ENCODE measurements at regions not wholly inside any gene's neighbourhood (a gene's known extent, or its start where the extent isn't known, plus 50 kb on each side); places are given as distances from the start of the nearest gene placed in this dataset.

GRCh38 chr2:51301381-51301780, 269.4 kb upstream of the NRXN1 start:
- Histone ChIP-seq H3K4me3 (no peak overlapping the region), H3K36me3 (no peaks in the 10 kb centered on the region), H3K27me3 (no peaks in the 10 kb centered on the region), H3K9me3 (peaks cover 0 to 3% of the 10 kb centered on the region in 2 donors), H3K4me1 (no peaks in the 10 kb centered on the region), H3K27ac (no peak overlapping the region)
- no peak for TF ChIP-seq CTCF (IDR thresholded peaks at IDR 0.05)
- intact Hi-C loops (cut with DNase I) = no loop called here
- no peak for DNase-seq
- no peak for ATAC-seq

DNA sequence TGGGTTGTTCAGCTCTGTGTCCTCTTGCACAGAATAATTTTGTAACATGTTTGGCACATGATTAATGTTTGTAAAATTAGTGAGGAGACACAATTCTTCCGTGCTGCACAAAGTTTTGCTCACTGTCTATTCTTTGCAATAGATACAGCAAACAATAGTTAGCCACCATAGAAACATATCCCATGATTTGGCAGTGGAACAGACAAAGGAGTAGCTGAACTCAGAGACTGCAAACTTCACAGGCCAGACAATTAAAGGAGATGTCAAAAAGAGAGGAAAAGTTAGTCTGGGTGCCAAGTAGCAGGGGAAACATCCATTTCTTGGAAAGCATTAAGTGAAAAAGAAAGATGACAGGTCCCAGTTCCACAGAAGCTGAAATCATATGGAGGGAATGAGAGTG, 267.4 kb upstream of the NRXN1 start:
- peaks cover 0 to 3% of the 10 kb centered on the region in 2 donors for H3K9me3 ChIP-seq
- no peaks in the 10 kb centered on the region for H3K27me3 ChIP-seq
- no peak for ATAC-seq
- no peak for TF ChIP-seq CTCF (IDR thresholded peaks at IDR 0.05)
- intact Hi-C loops (cut with DNase I) = no loop called here
- no peak for DNase-seq
- H3K36me3 ChIP-seq = no peaks in the 10 kb centered on the region
- no peaks in the 10 kb centered on the region for H3K4me1 ChIP-seq
- H3K27ac ChIP-seq = no peak overlapping the region
- no peak overlapping the region for H3K4me3 ChIP-seq

- peaks cover 0 to 2% of the 10 kb centered on the region in 2 donors for H3K9me3 ChIP-seq
- no peak overlapping the region for H3K4me3 ChIP-seq
- intact Hi-C loops (cut with DNase I) = no loop called here
- TF ChIP-seq CTCF (IDR thresholded peaks at IDR 0.05) = no peak
- no peak for ATAC-seq
- H3K27me3 ChIP-seq = no peaks in the 10 kb centered on the region
- H3K36me3 ChIP-seq = no peaks in the 10 kb centered on the region
- no peaks in the 10 kb centered on the region for H3K4me1 ChIP-seq
- no peak for DNase-seq
- H3K27ac ChIP-seq = no peak overlapping the region
Observed at GRCh38 chr2:51297488-51297887, 265.6 kb upstream of the NRXN1 start.

- Histone ChIP-seq H3K27ac (no peak overlapping the region), H3K27me3 (no peaks in the 10 kb centered on the region), H3K4me1 (no peaks in the 10 kb centered on the region), H3K36me3 (no peaks in the 10 kb centered on the region), H3K9me3 (no peaks in the 10 kb centered on the region), H3K4me3 (no peak overlapping the region)
- DNase-seq (no peak), ATAC-seq (no peak)
- TF ChIP-seq CTCF (IDR thresholded peaks at IDR 0.05) = no peak
- intact Hi-C loops (cut with DNase I) = no loop called here
Observed at GRCh38 chr2:51293566-51294200, 261.8 kb upstream of the NRXN1 start.

DNA sequence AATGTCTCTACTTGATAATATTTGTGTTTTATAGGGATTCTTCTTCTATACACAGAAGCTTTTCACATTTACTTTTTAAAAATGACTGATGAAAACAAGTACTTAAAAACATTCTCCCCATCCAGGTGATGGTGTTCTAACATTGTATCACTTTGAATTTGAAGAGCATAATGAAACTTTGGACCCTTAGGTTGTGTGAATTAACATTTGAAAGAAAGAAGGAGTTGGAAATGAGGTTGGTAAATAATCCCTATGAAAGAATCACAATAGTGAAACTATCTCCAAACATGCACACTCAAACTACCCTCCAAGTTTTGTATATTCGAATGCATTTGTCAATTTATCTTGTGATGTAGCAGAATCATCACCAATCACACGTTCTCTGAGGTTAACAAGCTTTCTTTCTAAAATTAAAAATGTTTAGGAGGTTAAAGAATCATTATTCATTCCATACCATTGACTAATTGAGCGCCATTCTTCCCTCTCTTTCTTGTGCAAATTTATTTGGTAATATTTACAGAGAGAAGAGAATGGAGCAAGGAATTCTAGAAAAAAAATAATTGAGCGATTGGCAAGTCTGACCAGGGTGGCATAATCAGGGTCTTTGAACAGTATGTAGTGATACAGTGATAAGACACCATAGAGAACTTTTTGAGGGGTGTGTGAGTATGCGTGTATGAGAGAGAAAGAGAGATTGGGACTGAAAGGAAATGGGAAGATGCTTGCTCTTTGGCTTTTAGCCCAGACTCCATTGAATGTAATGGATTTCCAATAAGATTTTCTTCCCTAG, 260.0 kb upstream of the NRXN1 start:
- Histone ChIP-seq H3K36me3 (no peaks in the 10 kb centered on the region), H3K4me1 (no peaks in the 10 kb centered on the region), H3K4me3 (no peak overlapping the region), H3K9me3 (no peaks in the 10 kb centered on the region), H3K27ac (no peak overlapping the region), H3K27me3 (no peaks in the 10 kb centered on the region)
- no peak for ATAC-seq
- intact Hi-C loops (cut with DNase I) = no loop called here
- no peak for DNase-seq
- TF ChIP-seq CTCF (IDR thresholded peaks at IDR 0.05) = no peak
